ENCODE measurements at regions not wholly inside any gene's neighbourhood (a gene's known extent, or its start where the extent isn't known, plus 50 kb on each side); places are given as distances from the start of the nearest gene placed in this dataset.

DNA sequence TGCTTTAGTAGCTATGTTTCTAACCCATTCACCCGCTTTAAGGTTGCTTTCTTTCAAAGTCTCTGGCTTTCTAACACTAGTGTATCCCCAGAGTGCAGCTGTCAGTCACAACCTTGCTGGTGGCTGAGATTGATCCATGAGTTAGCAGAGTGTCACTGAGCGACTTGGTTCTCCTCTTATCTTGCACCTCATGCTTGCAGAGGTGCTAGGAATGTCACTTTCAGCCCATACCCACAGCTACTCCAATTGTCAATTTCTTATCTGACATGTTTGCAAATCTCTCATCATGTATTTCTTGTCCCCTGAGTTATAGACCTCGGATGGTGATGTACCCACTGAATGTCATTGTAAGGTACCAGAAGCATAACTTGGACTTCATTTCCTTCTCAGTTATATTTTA is 1110.2 kb downstream of the GALC start:
- no peaks in the 10 kb centered on the region for H4K20me1 ChIP-seq (ENCODE audit: control insufficient read depth, insufficient read depth, low read depth, low read length)
- TF ChIP-seq, protein P1, sequence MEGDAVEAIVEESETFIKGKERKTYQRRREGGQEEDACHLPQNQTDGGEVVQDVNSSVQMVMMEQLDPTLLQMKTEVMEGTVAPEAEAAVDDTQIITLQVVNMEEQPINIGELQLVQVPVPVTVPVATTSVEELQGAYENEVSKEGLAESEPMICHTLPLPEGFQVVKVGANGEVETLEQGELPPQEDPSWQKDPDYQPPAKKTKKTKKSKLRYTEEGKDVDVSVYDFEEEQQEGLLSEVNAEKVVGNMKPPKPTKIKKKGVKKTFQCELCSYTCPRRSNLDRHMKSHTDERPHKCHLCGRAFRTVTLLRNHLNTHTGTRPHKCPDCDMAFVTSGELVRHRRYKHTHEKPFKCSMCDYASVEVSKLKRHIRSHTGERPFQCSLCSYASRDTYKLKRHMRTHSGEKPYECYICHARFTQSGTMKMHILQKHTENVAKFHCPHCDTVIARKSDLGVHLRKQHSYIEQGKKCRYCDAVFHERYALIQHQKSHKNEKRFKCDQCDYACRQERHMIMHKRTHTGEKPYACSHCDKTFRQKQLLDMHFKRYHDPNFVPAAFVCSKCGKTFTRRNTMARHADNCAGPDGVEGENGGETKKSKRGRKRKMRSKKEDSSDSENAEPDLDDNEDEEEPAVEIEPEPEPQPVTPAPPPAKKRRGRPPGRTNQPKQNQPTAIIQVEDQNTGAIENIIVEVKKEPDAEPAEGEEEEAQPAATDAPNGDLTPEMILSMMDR (IDR thresholded peaks at IDR 0.05; ENCODE audit: low read depth, low read length, poor library complexity, severe bottlenecking): no peak
- TF ChIP-seq EZH2phosphoT487 (IDR thresholded peaks at IDR 0.05; ENCODE audit: borderline replicate concordance, low read length): no peak
- H3K9me2 ChIP-seq (replicated peaks; ENCODE audit: control insufficient read depth, low read length): no peaks in the 10 kb centered on the region
- H3K4me3 ChIP-seq (ENCODE audit: low read length): no peak overlapping the region
- no peaks in the 10 kb centered on the region for H3K27me3 ChIP-seq (ENCODE audit: control insufficient read depth, low read length)
- no peaks in the 10 kb centered on the region for H3K4me1 ChIP-seq (ENCODE audit: control insufficient read depth, low read length)
- no peaks in the 10 kb centered on the region for H3K36me3 ChIP-seq (ENCODE audit: control insufficient read depth, low read length)
- H3K9me3 ChIP-seq (ENCODE audit: control insufficient read depth, insufficient read depth, low read length): peaks cover 4% of the 10 kb centered on the region; the same call in 1 of the 2 replicates
- H3K4me2 ChIP-seq (ENCODE audit: low read length): no peak overlapping the region
- no peak overlapping the region for H3K27ac ChIP-seq (ENCODE audit: low read depth, low read length)
- no peaks in the 10 kb centered on the region for H3F3A ChIP-seq (ENCODE audit: control insufficient read depth, insufficient read depth)
- no peaks in the 10 kb centered on the region for H3K79me2 ChIP-seq (ENCODE audit: control insufficient read depth, low read length)

DNA sequence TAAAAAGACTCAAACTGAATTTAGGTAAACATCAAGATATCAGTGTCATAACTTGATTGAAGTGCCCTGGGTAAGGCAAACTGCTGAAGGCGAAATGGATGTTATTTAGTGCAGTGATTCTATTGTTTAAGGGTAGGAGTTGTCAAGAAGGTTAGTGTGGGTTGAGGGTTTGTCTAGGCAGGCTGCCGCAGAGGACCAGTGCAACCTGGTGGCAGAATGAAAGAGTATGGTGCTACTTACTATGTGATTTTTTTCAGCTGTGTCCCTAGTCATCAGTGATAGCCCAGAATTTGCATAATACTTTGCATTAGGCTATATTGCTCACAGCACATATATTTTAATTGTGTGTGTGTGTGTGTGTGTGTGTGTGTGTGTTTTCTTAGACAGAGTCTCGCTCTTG is 1127.0 kb downstream of the GALC start:
- Histone ChIP-seq H3K9me2 (replicated peaks; ENCODE audit: control insufficient read depth, low read length) (no peaks in the 10 kb centered on the region), H3K9me3 (ENCODE audit: control insufficient read depth, insufficient read depth, low read length) (no peaks in the 10 kb centered on the region), H4K20me1 (ENCODE audit: control insufficient read depth, insufficient read depth, low read depth, low read length) (no peaks in the 10 kb centered on the region), H3K4me3 (ENCODE audit: low read length) (no peak overlapping the region), H3K4me2 (ENCODE audit: low read length) (no peak overlapping the region), H3K79me2 (ENCODE audit: control insufficient read depth, low read length) (no peaks in the 10 kb centered on the region), H3K4me1 (ENCODE audit: control insufficient read depth, low read length) (no peaks in the 10 kb centered on the region), H3K27me3 (ENCODE audit: control insufficient read depth, low read length) (no peaks in the 10 kb centered on the region), H3F3A (ENCODE audit: control insufficient read depth, insufficient read depth) (no peaks in the 10 kb centered on the region), H3K36me3 (ENCODE audit: control insufficient read depth, low read length) (no peaks in the 10 kb centered on the region), H3K27ac (ENCODE audit: low read depth, low read length) (no peak overlapping the region)
- TF ChIP-seq EZH2phosphoT487 (IDR thresholded peaks at IDR 0.05; ENCODE audit: borderline replicate concordance, low read length): no peak
- TF ChIP-seq, protein P1 (IDR thresholded peaks at IDR 0.05; ENCODE audit: low read depth, low read length, poor library complexity, severe bottlenecking): no peak

DNA sequence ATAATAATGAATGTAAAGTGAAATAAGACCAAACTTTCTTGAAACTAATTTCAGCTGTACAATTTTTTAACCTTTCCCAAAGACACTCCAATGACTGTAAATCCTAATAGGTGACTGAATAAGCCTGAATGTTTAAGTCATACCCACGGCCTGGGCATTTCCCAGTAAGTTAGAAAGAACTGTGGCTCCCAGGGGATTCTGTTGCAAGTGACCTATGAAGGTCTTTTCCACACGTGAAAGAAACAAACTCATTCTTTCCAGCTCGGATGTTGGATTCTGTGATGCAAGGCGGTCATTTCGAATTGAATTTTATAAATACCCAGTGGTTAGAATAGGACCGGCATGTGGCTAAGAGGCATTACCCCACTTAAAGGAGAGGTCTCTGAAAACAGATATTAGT is 1134.4 kb downstream of the GALC start:
- Histone ChIP-seq H3K9me2 (replicated peaks; ENCODE audit: control insufficient read depth, low read length) (no peaks in the 10 kb centered on the region), H3K27me3 (ENCODE audit: control insufficient read depth, low read length) (no peaks in the 10 kb centered on the region), H3K36me3 (ENCODE audit: control insufficient read depth, low read length) (no peaks in the 10 kb centered on the region), H3K4me3 (ENCODE audit: low read length) (no peak overlapping the region), H3F3A (ENCODE audit: control insufficient read depth, insufficient read depth) (no peaks in the 10 kb centered on the region), H3K4me1 (ENCODE audit: control insufficient read depth, low read length) (no peaks in the 10 kb centered on the region), H3K4me2 (ENCODE audit: low read length) (no peak overlapping the region), H3K27ac (ENCODE audit: low read depth, low read length) (no peak overlapping the region), H3K79me2 (ENCODE audit: control insufficient read depth, low read length) (no peaks in the 10 kb centered on the region), H3K9me3 (ENCODE audit: control insufficient read depth, insufficient read depth, low read length) (no peaks in the 10 kb centered on the region), H4K20me1 (ENCODE audit: control insufficient read depth, insufficient read depth, low read depth, low read length) (no peaks in the 10 kb centered on the region)
- TF ChIP-seq, protein P1 (IDR thresholded peaks at IDR 0.05; ENCODE audit: low read depth, low read length, poor library complexity, severe bottlenecking): no peak
- TF ChIP-seq EZH2phosphoT487 (IDR thresholded peaks at IDR 0.05; ENCODE audit: borderline replicate concordance, low read length): no peak

DNA sequence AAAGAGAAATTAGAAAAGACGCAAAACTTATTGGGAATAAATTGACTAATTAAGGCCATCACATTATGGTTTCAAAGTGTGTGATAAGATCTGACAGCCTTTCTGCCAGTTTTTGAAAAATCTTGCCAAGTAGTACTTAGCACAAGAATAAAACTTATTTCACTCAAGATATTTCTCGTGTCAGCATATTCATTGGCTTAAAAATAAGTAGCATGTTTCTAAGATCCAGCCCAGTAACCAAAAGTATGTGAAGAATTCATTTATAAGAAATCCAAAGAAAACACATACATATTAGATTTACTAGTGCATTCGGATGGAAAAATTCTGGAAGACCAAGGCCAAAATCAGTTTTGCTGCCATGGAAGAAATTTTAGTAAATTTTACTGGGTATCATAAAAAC is 1135.0 kb downstream of the GALC start:
- Histone ChIP-seq H3K9me3 (ENCODE audit: control insufficient read depth, insufficient read depth, low read length) (no peaks in the 10 kb centered on the region), H4K20me1 (ENCODE audit: control insufficient read depth, insufficient read depth, low read depth, low read length) (no peaks in the 10 kb centered on the region), H3K27me3 (ENCODE audit: control insufficient read depth, low read length) (no peaks in the 10 kb centered on the region), H3K27ac (ENCODE audit: low read depth, low read length) (no peak overlapping the region), H3K4me1 (ENCODE audit: control insufficient read depth, low read length) (no peaks in the 10 kb centered on the region), H3K9me2 (replicated peaks; ENCODE audit: control insufficient read depth, low read length) (no peaks in the 10 kb centered on the region), H3K36me3 (ENCODE audit: control insufficient read depth, low read length) (no peaks in the 10 kb centered on the region), H3K79me2 (ENCODE audit: control insufficient read depth, low read length) (no peaks in the 10 kb centered on the region), H3F3A (ENCODE audit: control insufficient read depth, insufficient read depth) (no peaks in the 10 kb centered on the region), H3K4me3 (ENCODE audit: low read length) (no peak overlapping the region), H3K4me2 (ENCODE audit: low read length) (no peak overlapping the region)
- TF ChIP-seq, protein P1 (IDR thresholded peaks at IDR 0.05; ENCODE audit: low read depth, low read length, poor library complexity, severe bottlenecking): no peak
- no peak for TF ChIP-seq EZH2phosphoT487 (IDR thresholded peaks at IDR 0.05; ENCODE audit: borderline replicate concordance, low read length)
